ENCODE measurements at regions not wholly inside any gene's neighbourhood (a gene's known extent, or its start where the extent isn't known, plus 50 kb on each side); places are given as distances from the start of the nearest gene placed in this dataset.

DNA sequence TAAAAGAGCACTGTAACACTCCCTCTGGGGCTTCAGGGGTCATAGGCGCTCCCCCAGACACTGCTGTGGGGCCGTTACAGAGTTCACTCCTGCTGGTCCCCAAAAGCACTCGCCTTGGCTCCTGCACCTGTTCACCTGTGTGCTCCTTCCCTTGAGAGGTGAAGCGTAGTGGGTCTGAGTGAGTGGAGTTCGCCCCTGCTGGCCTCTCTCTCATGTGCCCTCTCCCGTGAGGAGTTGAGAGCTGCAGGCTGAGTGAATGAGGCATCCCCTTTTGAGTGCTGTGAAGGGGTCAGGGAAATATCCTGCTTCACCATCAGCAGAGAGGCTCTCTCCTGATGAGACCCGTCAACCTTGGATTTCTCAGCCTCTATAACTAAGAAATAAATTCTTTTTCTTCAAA lies 134.6 kb upstream of the TUT7 start:
- Histone ChIP-seq H3K27ac (ENCODE audit: low read length in 2 of 2) (no peak overlapping the region), H3K36me3 (replicated peaks in 1 of 2; ENCODE audit: control extremely low read depth in 1 of 2, control insufficient read depth in 1 of 2, extremely low read depth in 1 of 2, insufficient read depth in 2 of 2, low read length in 1 of 2) (no peaks in the 10 kb centered on the region), H4K20me1 (ENCODE audit: control insufficient read depth, insufficient read depth, low read length, poor library complexity, severe bottlenecking) (no peaks in the 10 kb centered on the region), H3K4me2 (replicated peaks; ENCODE audit: low read depth, low read length, poor library complexity, severe bottlenecking) (no peak overlapping the region), H3K4me1 (ENCODE audit: control insufficient read depth in 2 of 2, insufficient read depth in 2 of 2, low read length in 2 of 2) (no peaks in the 10 kb centered on the region), H2AFZ (ENCODE audit: insufficient read depth, low read depth, low read length, poor library complexity, severe bottlenecking) (no peak overlapping the region), H3K27me3 (replicated peaks in 1 of 4; ENCODE audit: control extremely low read depth in 1 of 4, control insufficient read depth in 3 of 4, insufficient read depth in 4 of 4, low read length in 3 of 4) (no peaks in the 10 kb centered on the region), H3K9me3 (ENCODE audit: control extremely low read depth in 1 of 3, control insufficient read depth in 2 of 3, insufficient read depth in 1 of 3, low read length in 2 of 3) (no peaks in the 10 kb centered on the region), H3K79me2 (ENCODE audit: control insufficient read depth, insufficient read depth, low read length) (no peaks in the 10 kb centered on the region), H3K9ac (ENCODE audit: low read length) (no peak overlapping the region), H3K4me3 (ENCODE audit: control extremely low read depth in 1 of 5, extremely low read depth in 1 of 5, insufficient read depth in 1 of 5, low read depth in 2 of 5, low read length in 4 of 5) (no peak overlapping the region)
- Mint-ChIP-seq H3K27me3 (no peaks in the 10 kb centered on the region), H3K9me3 (ENCODE audit: insufficient read depth) (no peaks in the 10 kb centered on the region), H3K27ac (no peak overlapping the region), H3K4me1 (peaks cover 4% of the 10 kb centered on the region), H3K4me3 (no peak overlapping the region)
- POLR2A ChIA-PET = no interaction called here
- intact Hi-C loops (cut with micrococcal nuclease) = loop anchor here (5.0 kb wide), 1 partner anchor 834 kb away; no protein-coding TSS in a partner anchor
- DNase-seq (no peak), ATAC-seq (ENCODE audit: low read depth) (no peak)
- TF ChIP-seq, protein P1, sequence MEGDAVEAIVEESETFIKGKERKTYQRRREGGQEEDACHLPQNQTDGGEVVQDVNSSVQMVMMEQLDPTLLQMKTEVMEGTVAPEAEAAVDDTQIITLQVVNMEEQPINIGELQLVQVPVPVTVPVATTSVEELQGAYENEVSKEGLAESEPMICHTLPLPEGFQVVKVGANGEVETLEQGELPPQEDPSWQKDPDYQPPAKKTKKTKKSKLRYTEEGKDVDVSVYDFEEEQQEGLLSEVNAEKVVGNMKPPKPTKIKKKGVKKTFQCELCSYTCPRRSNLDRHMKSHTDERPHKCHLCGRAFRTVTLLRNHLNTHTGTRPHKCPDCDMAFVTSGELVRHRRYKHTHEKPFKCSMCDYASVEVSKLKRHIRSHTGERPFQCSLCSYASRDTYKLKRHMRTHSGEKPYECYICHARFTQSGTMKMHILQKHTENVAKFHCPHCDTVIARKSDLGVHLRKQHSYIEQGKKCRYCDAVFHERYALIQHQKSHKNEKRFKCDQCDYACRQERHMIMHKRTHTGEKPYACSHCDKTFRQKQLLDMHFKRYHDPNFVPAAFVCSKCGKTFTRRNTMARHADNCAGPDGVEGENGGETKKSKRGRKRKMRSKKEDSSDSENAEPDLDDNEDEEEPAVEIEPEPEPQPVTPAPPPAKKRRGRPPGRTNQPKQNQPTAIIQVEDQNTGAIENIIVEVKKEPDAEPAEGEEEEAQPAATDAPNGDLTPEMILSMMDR (IDR thresholded peaks at IDR 0.05) = no peak
- no peak for TF ChIP-seq EZH2 (IDR thresholded peaks at IDR 0.05; ENCODE audit: borderline replicate concordance, insufficient read depth, low read depth, low read length, poor library complexity, severe bottlenecking)
- CTCF ChIA-PET = interaction anchor here (1.3 kb wide), 1 partner anchor 837 kb away, joined by 4 read pairs; no protein-coding TSS in a partner anchor
- 77% methylated on average over 6 of the region's 7 CpGs for WGBS (ENCODE audit: insufficient coverage)

DNA sequence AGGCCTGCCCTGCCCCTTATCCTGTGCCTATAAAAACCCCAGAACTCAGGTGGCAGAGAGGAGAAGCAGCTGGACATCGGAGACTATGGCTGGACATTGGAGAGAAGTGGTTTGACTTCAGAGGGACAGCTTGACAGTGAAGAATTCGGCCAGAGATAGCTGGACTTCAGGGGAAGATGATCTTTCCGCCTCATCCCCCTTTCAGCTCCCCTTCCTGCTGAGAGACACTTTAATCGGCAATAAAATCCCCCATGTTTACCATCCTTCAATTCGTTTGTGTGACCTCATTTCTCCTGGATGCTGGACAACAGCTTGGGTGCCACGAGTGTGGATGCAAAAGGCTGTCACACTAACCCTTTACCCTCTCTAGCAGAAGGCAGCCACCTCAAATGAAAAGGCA lies 134.1 kb upstream of the TUT7 start:
- Mint-ChIP-seq H3K4me3 (no peak overlapping the region), H3K9me3 (ENCODE audit: insufficient read depth) (no peaks in the 10 kb centered on the region), H3K4me1 (peaks cover 4% of the 10 kb centered on the region), H3K27ac (no peak overlapping the region), H3K27me3 (no peaks in the 10 kb centered on the region)
- Histone ChIP-seq H3K4me3 (ENCODE audit: control extremely low read depth in 1 of 5, extremely low read depth in 1 of 5, insufficient read depth in 1 of 5, low read depth in 2 of 5, low read length in 4 of 5) (no peak overlapping the region), H4K20me1 (ENCODE audit: control insufficient read depth, insufficient read depth, low read length, poor library complexity, severe bottlenecking) (no peaks in the 10 kb centered on the region), H3K9me3 (ENCODE audit: control extremely low read depth in 1 of 3, control insufficient read depth in 2 of 3, insufficient read depth in 1 of 3, low read length in 2 of 3) (no peaks in the 10 kb centered on the region), H3K4me1 (ENCODE audit: control insufficient read depth in 2 of 2, insufficient read depth in 2 of 2, low read length in 2 of 2) (no peaks in the 10 kb centered on the region), H3K9ac (ENCODE audit: low read length) (no peak overlapping the region), H3K79me2 (ENCODE audit: control insufficient read depth, insufficient read depth, low read length) (no peaks in the 10 kb centered on the region), H2AFZ (ENCODE audit: insufficient read depth, low read depth, low read length, poor library complexity, severe bottlenecking) (no peak overlapping the region), H3K27ac (ENCODE audit: low read length in 2 of 2) (no peak overlapping the region), H3K27me3 (replicated peaks in 1 of 4; ENCODE audit: control extremely low read depth in 1 of 4, control insufficient read depth in 3 of 4, insufficient read depth in 4 of 4, low read length in 3 of 4) (no peaks in the 10 kb centered on the region), H3K36me3 (replicated peaks in 1 of 2; ENCODE audit: control extremely low read depth in 1 of 2, control insufficient read depth in 1 of 2, extremely low read depth in 1 of 2, insufficient read depth in 2 of 2, low read length in 1 of 2) (no peaks in the 10 kb centered on the region), H3K4me2 (replicated peaks; ENCODE audit: low read depth, low read length, poor library complexity, severe bottlenecking) (no peak overlapping the region)
- TF ChIP-seq, protein P1 (IDR thresholded peaks at IDR 0.05) = no peak
- TF ChIP-seq EZH2 (IDR thresholded peaks at IDR 0.05; ENCODE audit: borderline replicate concordance, insufficient read depth, low read depth, low read length, poor library complexity, severe bottlenecking) = no peak
- WGBS (ENCODE audit: insufficient coverage) = 82% methylated on average over 6 of the region's 6 CpGs
- CTCF ChIA-PET = interaction anchor here (1.3 kb wide), 1 partner anchor 837 kb away, joined by 4 read pairs; no protein-coding TSS in a partner anchor
- DNase-seq (no peak), ATAC-seq (ENCODE audit: low read depth) (no peak)
- POLR2A ChIA-PET = no interaction called here
- intact Hi-C loops (cut with micrococcal nuclease) = loop anchor here (5.0 kb wide), 1 partner anchor 834 kb away; no protein-coding TSS in a partner anchor
